ENCODE measurements at regions not wholly inside any gene's neighbourhood (a gene's known extent, or its start where the extent isn't known, plus 50 kb on each side); places are given as distances from the start of the nearest gene placed in this dataset.

GRCh38 chr12:98341026-98341425 is 174.4 kb upstream of the TMPO start:
- in situ Hi-C loops (cut with HindIII; ENCODE audit: low pct_unique_long_range_greater_than_20kb, low sequenced_read_pairs), result no loop called here
- no peak for TF ChIP-seq JUND (IDR thresholded peaks at IDR 0.05; ENCODE audit: low read depth)
- no peak for DNase-seq (ENCODE audit: low read depth in 1 of 2, low spot score in 1 of 2)

DNA sequence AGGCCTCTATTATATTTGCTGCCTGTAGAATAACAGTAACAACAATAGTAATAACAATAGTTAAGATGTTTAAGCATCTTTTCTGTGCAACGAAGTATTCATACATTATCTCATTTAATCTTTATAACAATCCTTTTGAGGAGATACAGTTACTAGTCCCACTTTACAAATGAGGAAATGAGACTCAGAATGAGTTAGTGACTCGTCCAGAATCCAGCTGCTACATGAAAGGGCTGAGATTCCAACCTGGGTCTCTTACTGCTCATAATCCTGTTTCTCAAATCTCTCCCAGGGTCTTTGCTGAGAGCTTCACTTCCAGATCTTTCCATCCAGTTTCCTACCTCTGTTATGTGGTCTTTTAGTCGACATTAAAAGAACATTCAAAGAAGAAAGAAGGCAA is 173.7 kb upstream of the TMPO start:
- no peak for TF ChIP-seq JUND (IDR thresholded peaks at IDR 0.05; ENCODE audit: low read depth)
- in situ Hi-C loops (cut with HindIII; ENCODE audit: low pct_unique_long_range_greater_than_20kb, low sequenced_read_pairs), result no loop called here
- DNase-seq (ENCODE audit: low read depth in 1 of 2, low spot score in 1 of 2), result no peak

GRCh38 chr12:98343002-98343567 is 172.3 kb upstream of the TMPO start:
- no peak for TF ChIP-seq JUND (IDR thresholded peaks at IDR 0.05; ENCODE audit: low read depth)
- in situ Hi-C loops (cut with HindIII; ENCODE audit: low pct_unique_long_range_greater_than_20kb, low sequenced_read_pairs), result no loop called here
- no peak for DNase-seq (ENCODE audit: low read depth in 1 of 2, low spot score in 1 of 2)

- no peak for DNase-seq (ENCODE audit: low read depth in 1 of 2, low spot score in 1 of 2)
- in situ Hi-C loops (cut with HindIII; ENCODE audit: low pct_unique_long_range_greater_than_20kb, low sequenced_read_pairs), result no loop called here
- no peak for TF ChIP-seq JUND (IDR thresholded peaks at IDR 0.05; ENCODE audit: low read depth)
Measured at GRCh38 chr12:98344046-98344930, 171.1 kb upstream of the TMPO start.

- no peak for TF ChIP-seq JUND (IDR thresholded peaks at IDR 0.05; ENCODE audit: low read depth)
- in situ Hi-C loops (cut with HindIII; ENCODE audit: low pct_unique_long_range_greater_than_20kb, low sequenced_read_pairs), result no loop called here
- DNase-seq (ENCODE audit: low read depth in 1 of 2, low spot score in 1 of 2), result no peak
Measured at GRCh38 chr12:98345308-98345876, 170.0 kb upstream of the TMPO start.

GRCh38 chr12:98351089-98351488 is 164.3 kb upstream of the TMPO start:
- TF ChIP-seq JUND (IDR thresholded peaks at IDR 0.05; ENCODE audit: low read depth), result no peak
- no peak for DNase-seq (ENCODE audit: low read depth in 1 of 2, low spot score in 1 of 2)
- in situ Hi-C loops (cut with HindIII; ENCODE audit: low pct_unique_long_range_greater_than_20kb, low sequenced_read_pairs), result no loop called here

DNA sequence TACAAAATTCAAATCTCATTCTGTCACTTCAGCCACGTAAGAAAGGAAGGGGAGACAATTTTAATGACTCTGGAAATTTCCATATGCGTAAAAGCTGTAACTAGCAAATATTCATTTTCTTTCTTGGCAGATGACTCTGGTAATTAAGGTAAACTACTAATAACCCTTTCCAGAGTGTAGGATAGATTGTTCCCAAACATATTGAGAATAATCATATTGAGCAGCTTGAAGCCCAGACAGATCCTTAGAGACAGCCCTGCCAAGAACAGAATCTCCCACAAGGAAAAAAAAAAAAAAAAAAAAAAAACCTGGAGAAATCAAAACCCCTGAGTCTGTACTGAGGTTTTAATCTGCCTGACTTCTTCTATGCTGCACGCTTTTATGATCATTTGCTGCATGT is 163.6 kb upstream of the TMPO start:
- TF ChIP-seq JUND (IDR thresholded peaks at IDR 0.05; ENCODE audit: low read depth), result no peak
- no peak for DNase-seq (ENCODE audit: low read depth in 1 of 2, low spot score in 1 of 2)
- in situ Hi-C loops (cut with HindIII; ENCODE audit: low pct_unique_long_range_greater_than_20kb, low sequenced_read_pairs), result no loop called here

- in situ Hi-C loops (cut with HindIII; ENCODE audit: low pct_unique_long_range_greater_than_20kb, low sequenced_read_pairs), result no loop called here
- TF ChIP-seq JUND (IDR thresholded peaks at IDR 0.05; ENCODE audit: low read depth), result no peak
- DNase-seq (ENCODE audit: low read depth in 1 of 2, low spot score in 1 of 2), result no peak
Measured at GRCh38 chr12:98352218-98352811, 163.1 kb upstream of the TMPO start.

- DNase-seq (ENCODE audit: low read depth in 1 of 2, low spot score in 1 of 2), result no peak
- no peak for TF ChIP-seq JUND (IDR thresholded peaks at IDR 0.05; ENCODE audit: low read depth)
- in situ Hi-C loops (cut with HindIII; ENCODE audit: low pct_unique_long_range_greater_than_20kb, low sequenced_read_pairs), result no loop called here
Measured at GRCh38 chr12:98352835-98353234, 162.6 kb upstream of the TMPO start.

GRCh38 chr12:98354520-98355035 is 160.8 kb upstream of the TMPO start:
- in situ Hi-C loops (cut with HindIII; ENCODE audit: low pct_unique_long_range_greater_than_20kb, low sequenced_read_pairs), result no loop called here
- no peak for DNase-seq (ENCODE audit: low read depth in 1 of 2, low spot score in 1 of 2)
- TF ChIP-seq JUND (IDR thresholded peaks at IDR 0.05; ENCODE audit: low read depth), result no peak

GRCh38 chr12:98355322-98355721 is 160.1 kb upstream of the TMPO start:
- peak; percentile 28 to 32 for DNase-seq (ENCODE audit: low read depth in 1 of 2, low spot score in 1 of 2)
- TF ChIP-seq JUND (IDR thresholded peaks at IDR 0.05; ENCODE audit: low read depth), result no peak
- in situ Hi-C loops (cut with HindIII; ENCODE audit: low pct_unique_long_range_greater_than_20kb, low sequenced_read_pairs), result no loop called here

GRCh38 chr12:98355933-98356332 is 159.5 kb upstream of the TMPO start:
- TF ChIP-seq JUND (IDR thresholded peaks at IDR 0.05; ENCODE audit: low read depth), result no peak
- in situ Hi-C loops (cut with HindIII; ENCODE audit: low pct_unique_long_range_greater_than_20kb, low sequenced_read_pairs), result no loop called here
- DNase-seq (ENCODE audit: low read depth in 1 of 2, low spot score in 1 of 2), result no peak

DNA sequence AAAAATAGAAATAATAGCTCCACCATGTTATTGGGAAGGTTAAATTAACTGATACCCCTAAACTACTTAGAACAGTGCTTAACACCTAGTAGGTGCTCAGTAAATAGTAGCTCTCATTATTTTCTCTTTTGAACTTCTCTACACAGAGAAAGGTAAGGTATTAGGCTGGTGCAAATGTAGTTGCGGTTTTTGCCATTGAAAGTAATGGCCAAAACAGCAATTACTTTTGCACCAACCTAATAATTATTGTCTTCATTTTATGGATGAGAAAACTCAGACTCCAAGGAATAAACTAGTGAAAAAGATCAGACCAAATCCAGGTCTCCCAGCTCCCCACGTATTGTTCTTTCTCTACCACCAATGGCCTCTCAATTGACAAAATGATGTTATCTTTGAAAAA is 157.2 kb upstream of the TMPO start:
- in situ Hi-C loops (cut with HindIII; ENCODE audit: low pct_unique_long_range_greater_than_20kb, low sequenced_read_pairs), result no loop called here
- no peak for TF ChIP-seq JUND (IDR thresholded peaks at IDR 0.05; ENCODE audit: low read depth)

More for the DNA sequence above, 157.2 kb upstream of the TMPO start:
- DNase-seq (ENCODE audit: low read depth in 1 of 2, low spot score in 1 of 2), result peak in 1 of 2 experiments; percentile 70

Measured in T47D (cell line).